GM21576 (cell line): ENCODE measurements at regions not wholly inside any gene's neighbourhood (a gene's known extent, or its start where the extent isn't known, plus 50 kb on each side); places are given as distances from the start of the nearest gene placed in this dataset.

Experiments used
- ATAC-seq: cut with Tn5 transposase; IDR thresholded peaks from one replicate; pipeline ENCODE4 v1.9.1; 2021; ENCODE audit warnings: mild to moderate bottlenecking, moderate library complexity; ENCODE audit not compliant: unreplicated experiment

- ATAC-seq: no peak
Observed at GRCh38 chr9:87236546-87236945, 261.1 kb upstream of the DAPK1 start.

GRCh38 chr9:87237336-87237735, 260.3 kb upstream of the DAPK1 start:
- no peak for ATAC-seq

GRCh38 chr9:87238545-87238944, 259.1 kb upstream of the DAPK1 start:
- ATAC-seq: no peak

GRCh38 chr9:87239312-87239711, 258.4 kb upstream of the DAPK1 start:
- ATAC-seq: no peak

GRCh38 chr9:87243602-87244001, 254.1 kb upstream of the DAPK1 start:
- no peak for ATAC-seq

GRCh38 chr9:87245271-87245670, 252.4 kb upstream of the DAPK1 start:
- no peak for ATAC-seq

GRCh38 chr9:87247097-87247496, 250.6 kb upstream of the DAPK1 start:
- no peak for ATAC-seq

- ATAC-seq: no peak
Observed at GRCh38 chr9:87249029-87249428, 248.6 kb upstream of the DAPK1 start.

- no peak for ATAC-seq
Observed at GRCh38 chr9:87250205-87250604, 247.5 kb upstream of the DAPK1 start.

GRCh38 chr9:87255431-87256155, 242.1 kb upstream of the DAPK1 start:
- no peak for ATAC-seq

GRCh38 chr9:87256973-87257372, 240.7 kb upstream of the DAPK1 start:
- ATAC-seq: no peak

- ATAC-seq: no peak
Observed at GRCh38 chr9:87259543-87260518, 237.8 kb upstream of the DAPK1 start.

GRCh38 chr9:87263291-87263690, 234.4 kb upstream of the DAPK1 start:
- ATAC-seq: no peak

GRCh38 chr9:87266697-87267096, 231.0 kb upstream of the DAPK1 start:
- ATAC-seq: no peak

GRCh38 chr9:87267251-87268070, 230.2 kb upstream of the DAPK1 start:
- no peak for ATAC-seq

GRCh38 chr9:87269296-87270176, 228.1 kb upstream of the DAPK1 start:
- no peak for ATAC-seq

- no peak for ATAC-seq
Observed at GRCh38 chr9:87270221-87270847, 227.3 kb upstream of the DAPK1 start.

GRCh38 chr9:87270848-87271234, 226.8 kb upstream of the DAPK1 start:
- no peak for ATAC-seq

- no peak for ATAC-seq
Observed at GRCh38 chr9:87271696-87272477, 225.8 kb upstream of the DAPK1 start.
